HEK293 (cell line): ENCODE measurements at regions not wholly inside any gene's neighbourhood (a gene's known extent, or its start where the extent isn't known, plus 50 kb on each side); places are given as distances from the start of the nearest gene placed in this dataset.

Source experiments
- CTCF ChIA-PET: fragments of 350-600 bp; formaldehyde crosslinking; extraction: SDS; loops from one replicate; lab custom pipeline; 2021; ENCODE audit warnings: antibody characterized with exemption; lab: Yijun Ruan, JAX
- POLR2A ChIA-PET: fragments of 300-600 bp; formaldehyde crosslinking; extraction: SDS; loops from one replicate; lab custom pipeline; 2020; ENCODE audit warnings: antibody characterized with exemption, inconsistent platforms; lab: Yijun Ruan, JAX
- H3K27ac ChIP-seq: fragments of 200-500 bp; sonication (Bioruptor generic); 2 replicates; pipeline ENCODE4 v1.5.1; 2014; ENCODE audit warnings: low read depth, low read length, control low read depth, inconsistent platforms; ENCODE audit errors: extremely low read depth
- H3K36me3 ChIP-seq, 2 experiments: fragments of 200-500 bp in 1 of 2; sonication (Bioruptor generic) in 1 of 2; 1 replicate in 1 of 2; 2 replicates in 1 of 2; pipeline ENCODE4 v1.5.1; 2014 to 2017; ENCODE audit warnings: inconsistent platforms in 2 of 2, low read length in 2 of 2; ENCODE audit not compliant: control insufficient read depth in 2 of 2, insufficient read depth in 1 of 2
- H3K4me1 ChIP-seq: fragments of 200-500 bp; sonication (Bioruptor generic); 2 replicates; pipeline ENCODE4 v1.5.1; 2014; ENCODE audit warnings: mild to moderate bottlenecking, low read length, inconsistent platforms; ENCODE audit not compliant: control insufficient read depth, insufficient read depth
- H3K4me3 ChIP-seq: 2 replicates; pipeline ENCODE4 v1.5.1; 2011; ENCODE audit warnings: low read depth, mild to moderate bottlenecking, control low read depth, low read length, moderate library complexity
- H3K9me3 ChIP-seq: fragments of 200-500 bp; sonication (Bioruptor generic); 2 replicates; pipeline ENCODE4 v1.5.1; 2014; ENCODE audit warnings: low read depth, low read length, inconsistent platforms; ENCODE audit not compliant: control insufficient read depth, insufficient read depth
- GLI2 ChIP-seq: fragments of 450-650 bp; formaldehyde crosslinking; IDR thresholded peaks from 2 replicates; pipeline ENCODE4; 2017; ENCODE audit warnings: missing biosample characterization, missing genetic modification characterization, low read depth, borderline replicate concordance
- HOXC10 ChIP-seq: sonication (generic); formaldehyde crosslinking; IDR thresholded peaks from 2 replicates; pipeline ENCODE4 v1.8.1; 2023; ENCODE audit warnings: mild to moderate bottlenecking, missing genetic modification reagents
- HOXD13 ChIP-seq: sonication (generic); formaldehyde crosslinking; IDR thresholded peaks from 2 replicates; pipeline ENCODE4 v1.8.0; 2022; ENCODE audit warnings: missing genetic modification reagents, borderline replicate concordance
- MEIS1 ChIP-seq: sonication (generic); formaldehyde crosslinking; IDR thresholded peaks from 2 replicates; pipeline ENCODE4 v1.8.1; 2022; ENCODE audit warnings: missing genetic modification reagents, mild to moderate bottlenecking, borderline replicate concordance
- PRDM1 ChIP-seq: fragments of 450-650 bp; formaldehyde crosslinking; IDR thresholded peaks from 2 replicates; pipeline ENCODE4; 2016; ENCODE audit warnings: missing biosample characterization, missing genetic modification characterization
- YY2 ChIP-seq: fragments of 450-650 bp; formaldehyde crosslinking; IDR thresholded peaks from 2 replicates; pipeline ENCODE4 v1.5.1; 2016; ENCODE audit warnings: missing biosample characterization, missing genetic modification characterization
- ZBTB17 ChIP-seq: fragments of 450-650 bp; formaldehyde crosslinking; IDR thresholded peaks from 2 replicates; pipeline ENCODE4 v1.5.1; 2016; ENCODE audit warnings: missing biosample characterization, missing genetic modification characterization
- ZBTB26 ChIP-seq: fragments of 450-650 bp; formaldehyde crosslinking; optimal IDR thresholded peaks from 2 replicates; pipeline ENCODE3; 2016; ENCODE audit warnings: missing biosample characterization, mild to moderate bottlenecking, missing genetic modification characterization
- ZNF10 ChIP-seq: fragments of 450-650 bp; formaldehyde crosslinking; IDR thresholded peaks from 2 replicates; pipeline ENCODE4 v1.5.1; 2017; ENCODE audit warnings: missing biosample characterization, missing genetic modification characterization
- ZNF114 ChIP-seq: fragments of 450-650 bp; formaldehyde crosslinking; IDR thresholded peaks from 2 replicates; pipeline ENCODE4 v1.5.0; 2017; ENCODE audit warnings: missing biosample characterization, missing genetic modification characterization
- ZNF121 ChIP-seq: fragments of 450-650 bp; formaldehyde crosslinking; IDR thresholded peaks from 2 replicates; pipeline ENCODE4 v1.5.1; 2016; ENCODE audit warnings: missing biosample characterization, missing genetic modification characterization
- ZNF132 ChIP-seq: fragments of 450-650 bp; formaldehyde crosslinking; IDR thresholded peaks from 2 replicates; pipeline ENCODE4 v1.5.1; 2017; ENCODE audit warnings: missing biosample characterization, missing genetic modification characterization, borderline replicate concordance
- ZNF133 ChIP-seq: fragments of 450-650 bp; formaldehyde crosslinking; IDR thresholded peaks from 2 replicates; pipeline ENCODE4 v1.5.1; 2016; ENCODE audit warnings: missing biosample characterization, missing genetic modification characterization
- ZNF174 ChIP-seq: fragments of 450-650 bp; formaldehyde crosslinking; IDR thresholded peaks from 2 replicates; pipeline ENCODE4 v1.5.0; 2017; ENCODE audit warnings: missing biosample characterization, mild to moderate bottlenecking, missing genetic modification characterization
- ZNF223 ChIP-seq: fragments of 450-650 bp; formaldehyde crosslinking; IDR thresholded peaks from 2 replicates; pipeline ENCODE4 v1.5.1; 2016; ENCODE audit warnings: missing biosample characterization, missing genetic modification characterization
- ZNF391 ChIP-seq: fragments of 450-650 bp; formaldehyde crosslinking; IDR thresholded peaks from 2 replicates; pipeline ENCODE4 v1.5.1; 2016; ENCODE audit warnings: low read depth, missing biosample characterization, missing genetic modification characterization, borderline replicate concordance
- ZNF560 ChIP-seq: fragments of 450-650 bp; formaldehyde crosslinking; IDR thresholded peaks from 2 replicates; pipeline ENCODE4 v1.5.1; 2017; ENCODE audit warnings: missing biosample characterization, missing genetic modification characterization, borderline replicate concordance
- ZNF571 ChIP-seq: fragments of 450-650 bp; formaldehyde crosslinking; IDR thresholded peaks from 2 replicates; pipeline ENCODE4 v1.5.0; 2017; ENCODE audit warnings: missing biosample characterization, missing genetic modification characterization
- ZNF610 ChIP-seq: fragments of 450-650 bp; formaldehyde crosslinking; IDR thresholded peaks from 2 replicates; pipeline ENCODE4 v1.5.1; 2016; ENCODE audit warnings: missing biosample characterization, missing genetic modification characterization, borderline replicate concordance
- ZNF621 ChIP-seq: fragments of 450-650 bp; formaldehyde crosslinking; IDR thresholded peaks from 2 replicates; pipeline ENCODE4 v1.5.1; 2017; ENCODE audit warnings: missing biosample characterization, missing genetic modification characterization
- ZNF623 ChIP-seq: fragments of 450-650 bp; formaldehyde crosslinking; IDR thresholded peaks from 2 replicates; pipeline ENCODE4 v1.5.1; 2016; ENCODE audit warnings: missing biosample characterization, missing genetic modification characterization
- ZNF626 ChIP-seq: fragments of 450-650 bp; sonication (Bioruptor Pico); formaldehyde crosslinking; IDR thresholded peaks from 2 replicates; pipeline ENCODE4 v1.5.1; 2018; ENCODE audit warnings: missing biosample characterization, missing genetic modification characterization, inconsistent platforms
- ZNF629 ChIP-seq: fragments of 450-650 bp; formaldehyde crosslinking; IDR thresholded peaks from 2 replicates; pipeline ENCODE4 v1.5.1; 2017; ENCODE audit warnings: missing biosample characterization, missing genetic modification characterization
- ZNF785 ChIP-seq: fragments of 450-650 bp; formaldehyde crosslinking; IDR thresholded peaks from 2 replicates; pipeline ENCODE4 v1.5.1; 2016; ENCODE audit warnings: missing biosample characterization, missing genetic modification characterization
- ZNF791 ChIP-seq: fragments of 450-650 bp; formaldehyde crosslinking; IDR thresholded peaks from 2 replicates; pipeline ENCODE4 v1.5.1; 2016; ENCODE audit warnings: missing biosample characterization, missing genetic modification characterization
- ZNF792 ChIP-seq: fragments of 450-650 bp; formaldehyde crosslinking; IDR thresholded peaks from 2 replicates; pipeline ENCODE4 v1.5.1; 2016; ENCODE audit warnings: missing biosample characterization, missing genetic modification characterization
- TF ChIP-seq, protein P1 (sequence below): fragments of 450-650 bp; formaldehyde crosslinking; IDR thresholded peaks from 2 replicates; pipeline ENCODE4; 2016; ENCODE audit warnings: missing biosample characterization, missing genetic modification characterization
- TF ChIP-seq, protein P2 (sequence below): fragments of 450-650 bp; formaldehyde crosslinking; IDR thresholded peaks from 2 replicates; pipeline ENCODE4 v1.5.1; 2016; ENCODE audit warnings: missing biosample characterization, missing genetic modification characterization
- TF ChIP-seq, protein P3 (sequence below): IDR thresholded peaks from 2 replicates; pipeline ENCODE4 v1.6.1; 2011; ENCODE audit warnings: mild to moderate bottlenecking, low read depth, low read length, borderline replicate concordance

GRCh38 chr2:116979916-116980764, 834.4 kb upstream of the DDX18 start:
- POLR2A ChIA-PET = no interaction called here
- TF ChIP-seq PRDM1 (no peak), ZNF114 (tag by site-specific recombination) (no peak), ZNF391 (tag by site-specific recombination) (no peak), ZNF610 (tag by site-specific recombination) (no peak), ZNF10 (no peak), ZNF785 (tag by site-specific recombination) (no peak), ZNF560 (no peak), ZNF621 (tag by site-specific recombination) (no peak), ZNF791 (tag by site-specific recombination) (no peak), ZNF629 (tag by site-specific recombination) (no peak)
- TF ChIP-seq, protein P1, sequence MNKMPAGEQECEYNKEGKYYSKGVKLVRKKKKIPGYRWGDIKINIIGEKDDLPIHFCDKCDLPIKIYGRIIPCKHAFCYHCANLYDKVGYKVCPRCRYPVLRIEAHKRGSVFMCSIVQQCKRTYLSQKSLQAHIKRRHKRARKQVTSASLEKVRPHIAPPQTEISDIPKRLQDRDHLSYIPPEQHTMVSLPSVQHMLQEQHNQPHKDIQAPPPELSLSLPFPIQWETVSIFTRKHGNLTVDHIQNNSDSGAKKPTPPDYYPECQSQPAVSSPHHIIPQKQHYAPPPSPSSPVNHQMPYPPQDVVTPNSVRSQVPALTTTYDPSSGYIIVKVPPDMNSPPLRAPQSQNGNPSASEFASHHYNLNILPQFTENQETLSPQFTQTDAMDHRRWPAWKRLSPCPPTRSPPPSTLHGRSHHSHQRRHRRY = no peak

GRCh38 chr2:116987447-116987846, 827.0 kb upstream of the DDX18 start:
- no peak overlapping the region for H3K27ac ChIP-seq
- H3K4me1 ChIP-seq = no peaks in the 10 kb centered on the region
- no peak overlapping the region for H3K4me3 ChIP-seq
- CTCF ChIA-PET = no interaction called here
- no peaks in the 10 kb centered on the region for H3K9me3 ChIP-seq
- no peaks in the 10 kb centered on the region for H3K36me3 ChIP-seq
- TF ChIP-seq ZNF792 (tag by site-specific recombination) (no peak), MEIS1 (no peak), ZNF623 (tag by site-specific recombination) (no peak)
- TF ChIP-seq, protein P2, sequence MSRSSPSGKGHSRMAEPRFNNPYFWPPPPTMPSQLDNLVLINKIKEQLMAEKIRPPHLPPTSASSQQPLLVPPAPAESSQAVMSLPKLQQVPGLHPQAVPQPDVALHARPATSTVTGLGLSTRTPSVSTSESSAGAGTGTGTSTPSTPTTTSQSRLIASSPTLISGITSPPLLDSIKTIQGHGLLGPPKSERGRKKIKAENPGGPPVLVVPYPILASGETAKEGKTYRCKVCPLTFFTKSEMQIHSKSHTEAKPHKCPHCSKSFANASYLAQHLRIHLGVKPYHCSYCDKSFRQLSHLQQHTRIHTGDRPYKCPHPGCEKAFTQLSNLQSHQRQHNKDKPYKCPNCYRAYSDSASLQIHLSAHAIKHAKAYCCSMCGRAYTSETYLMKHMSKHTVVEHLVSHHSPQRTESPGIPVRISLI (tag by site-specific recombination) = no peak
- POLR2A ChIA-PET = no interaction called here

More at GRCh38 chr2:116979916-116980764, 834.4 kb upstream of the DDX18 start:
- no peaks in the 10 kb centered on the region for H3K9me3 ChIP-seq
- CTCF ChIA-PET = no interaction called here
- H3K27ac ChIP-seq = no peak overlapping the region
- H3K4me1 ChIP-seq = no peaks in the 10 kb centered on the region
- H3K4me3 ChIP-seq = no peak overlapping the region
- no peaks in the 10 kb centered on the region for H3K36me3 ChIP-seq

GRCh38 chr2:116988303-116988702, 826.2 kb upstream of the DDX18 start:
- no peak overlapping the region for H3K27ac ChIP-seq
- ChIA-PET POLR2A (no interaction called here), CTCF (interaction anchor here (0.6 kb wide), 1 partner anchor 1867 kb away, joined by 4 read pairs; no protein-coding TSS in a partner anchor)
- no peaks in the 10 kb centered on the region for H3K4me1 ChIP-seq
- H3K4me3 ChIP-seq = no peak overlapping the region
- no peaks in the 10 kb centered on the region for H3K36me3 ChIP-seq
- no peaks in the 10 kb centered on the region for H3K9me3 ChIP-seq
- TF ChIP-seq HOXC10 (CRISPR knock-in tag) = no peak
- no peak for TF ChIP-seq ZNF121 (tag by site-specific recombination)
- no peak for TF ChIP-seq HOXD13 (CRISPR knock-in tag)
- no peak for TF ChIP-seq GLI2 (tag by site-specific recombination)
- no peak for TF ChIP-seq ZBTB26 (tag by site-specific recombination)
- no peak for TF ChIP-seq ZNF133 (tag by site-specific recombination)
- no peak for TF ChIP-seq ZBTB17 (tag by site-specific recombination)
- TF ChIP-seq ZNF629 (tag by site-specific recombination) = no peak
- TF ChIP-seq, protein P3, sequence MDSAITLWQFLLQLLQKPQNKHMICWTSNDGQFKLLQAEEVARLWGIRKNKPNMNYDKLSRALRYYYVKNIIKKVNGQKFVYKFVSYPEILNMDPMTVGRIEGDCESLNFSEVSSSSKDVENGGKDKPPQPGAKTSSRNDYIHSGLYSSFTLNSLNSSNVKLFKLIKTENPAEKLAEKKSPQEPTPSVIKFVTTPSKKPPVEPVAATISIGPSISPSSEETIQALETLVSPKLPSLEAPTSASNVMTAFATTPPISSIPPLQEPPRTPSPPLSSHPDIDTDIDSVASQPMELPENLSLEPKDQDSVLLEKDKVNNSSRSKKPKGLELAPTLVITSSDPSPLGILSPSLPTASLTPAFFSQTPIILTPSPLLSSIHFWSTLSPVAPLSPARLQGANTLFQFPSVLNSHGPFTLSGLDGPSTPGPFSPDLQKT = no peak
- TF ChIP-seq ZNF626 = no peak
- TF ChIP-seq ZNF132 = no peak
- TF ChIP-seq ZNF223 (tag by site-specific recombination) = no peak
- TF ChIP-seq ZNF174 = no peak
- TF ChIP-seq YY2 = no peak
- TF ChIP-seq ZNF571 = no peak
- TF ChIP-seq, all 188 proteins: peak for 0
